Sigmoid colon (tissue), 6 donors: ENCODE measurements at regions not wholly inside any gene's neighbourhood (a gene's known extent, or its start where the extent isn't known, plus 50 kb on each side); places are given as distances from the start of the nearest gene placed in this dataset.

Source experiments
- DNase-seq: peaks from one replicate; pipeline ENCODE4 v3.0.0-alpha.2; 2019
- H3K27ac ChIP-seq, 4 donors: fragments of 200-600 bp; sonication (generic); one replicate each; pipeline ENCODE4 v1.5.1; 2016 to 2019; ENCODE audit warnings: mild to moderate bottlenecking in 1 of 4
- H3K27me3 ChIP-seq, 3 donors: fragments of 200-600 bp; sonication (generic); one replicate each; pipeline ENCODE4 v1.5.1; 2019; ENCODE audit warnings: mild to moderate bottlenecking in 1 of 3
- H3K36me3 ChIP-seq, 4 donors: fragments of 200-600 bp; sonication (generic); one replicate each; pipeline ENCODE4 v1.5.1; 2016 to 2019
- H3K4me1 ChIP-seq, 4 donors: fragments of 200-600 bp; sonication (generic); one replicate each; pipeline ENCODE4 v1.5.1; 2017 to 2019
- H3K4me3 ChIP-seq, 4 donors: fragments of 200-600 bp; sonication (generic); one replicate each; pipeline ENCODE4 v1.5.1; 2017 to 2019; ENCODE audit warnings: mild to moderate bottlenecking in 2 of 4, moderate library complexity in 1 of 4
- H3K9me3 ChIP-seq, 4 donors: fragments of 200-600 bp in 3 of 4; sonication (generic) in 3 of 4; one replicate each; pipeline versions ENCODE4 v1.5.1 to v1.6.1; 2013 to 2019
- EP300 ChIP-seq, 4 donors: sonication (generic); formaldehyde crosslinking; IDR thresholded peaks; one replicate each; pipeline ENCODE4 v1.6.1; 2017; ENCODE audit warnings: antibody characterized with exemption in 4 of 4
- POLR2A ChIP-seq, 2 donors: fragments of 450-650 bp; IDR thresholded peaks; one replicate each; pipeline ENCODE4 v1.6.1; 2016; ENCODE audit warnings: antibody characterized with exemption in 2 of 2, mild to moderate bottlenecking in 2 of 2, moderate library complexity in 2 of 2
- POLR2AphosphoS5 ChIP-seq, 4 donors: sonication (generic); formaldehyde crosslinking; IDR thresholded peaks; one replicate each; pipeline ENCODE4 v1.6.1; 2017; ENCODE audit warnings: antibody characterized with exemption in 4 of 4
- whole genome bisulfite sequencing, 2 donors: extraction: QIAGEN DNeasy Blood & Tissue Kit; methylation state at CpG; one replicate each; pipeline ENCODE4 v1.1.7; 2013; 5-methylcytosine and 5-hydroxymethylcytosine counted together
- intact Hi-C: fragments of 100-400 bp; cut with DNase I; formaldehyde crosslinking; loops from one replicate; pipeline ENCODE4 v1.15.1; 2023
- TF ChIP-seq, protein P1 (sequence below), 4 experiments: fragments of 450-650 bp in 3 of 4; fragments of 200-600 bp in 1 of 4; IDR thresholded peaks; one replicate each; pipeline ENCODE4 v1.5.1; 2016 to 2019; ENCODE audit warnings: antibody characterized with exemption in 4 of 4, mild to moderate bottlenecking in 3 of 4, moderate library complexity in 2 of 4
- donor health status: healthy with polysubstance abuse.
- donor health status: healthy.

DNA sequence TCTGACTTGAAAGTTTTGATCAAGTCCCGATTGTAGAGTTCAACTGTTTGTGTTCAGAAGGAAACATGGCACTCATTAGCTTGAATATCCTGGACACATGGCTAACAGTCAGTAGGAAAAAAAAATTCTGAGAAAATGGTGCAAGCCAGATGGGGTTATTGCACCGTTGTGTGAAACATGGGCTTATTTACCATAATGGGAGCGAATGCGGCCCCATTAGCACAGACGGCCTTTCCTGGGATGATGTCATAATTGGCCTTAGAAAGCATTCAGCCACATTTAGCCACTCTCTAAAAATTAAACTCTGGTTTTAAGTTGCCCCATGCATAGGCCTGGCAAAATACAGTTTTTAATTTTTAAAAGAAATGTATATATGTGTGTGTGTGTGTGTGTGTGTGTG, 112.1 kb downstream of the IRX2 start:
- WGBS, 2 donors, result 66 to 70% methylated on average over 5 of the region's 5 CpGs
- Histone ChIP-seq H3K27ac (no peak overlapping the region), H3K9me3 (no peaks in the 10 kb centered on the region), H3K4me3 (no peak overlapping the region), H3K27me3 (peaks cover 0 to 37% (median 0%) of the 10 kb centered on the region in 3 donors), H3K4me1 (no peaks in the 10 kb centered on the region), H3K36me3 (no peaks in the 10 kb centered on the region)
- TF ChIP-seq POLR2AphosphoS5 (IDR thresholded peaks at IDR 0.05) (no peak), POLR2A (IDR thresholded peaks at IDR 0.05) (no peak), EP300 (IDR thresholded peaks at IDR 0.05) (no peak)
- TF ChIP-seq, protein P1, sequence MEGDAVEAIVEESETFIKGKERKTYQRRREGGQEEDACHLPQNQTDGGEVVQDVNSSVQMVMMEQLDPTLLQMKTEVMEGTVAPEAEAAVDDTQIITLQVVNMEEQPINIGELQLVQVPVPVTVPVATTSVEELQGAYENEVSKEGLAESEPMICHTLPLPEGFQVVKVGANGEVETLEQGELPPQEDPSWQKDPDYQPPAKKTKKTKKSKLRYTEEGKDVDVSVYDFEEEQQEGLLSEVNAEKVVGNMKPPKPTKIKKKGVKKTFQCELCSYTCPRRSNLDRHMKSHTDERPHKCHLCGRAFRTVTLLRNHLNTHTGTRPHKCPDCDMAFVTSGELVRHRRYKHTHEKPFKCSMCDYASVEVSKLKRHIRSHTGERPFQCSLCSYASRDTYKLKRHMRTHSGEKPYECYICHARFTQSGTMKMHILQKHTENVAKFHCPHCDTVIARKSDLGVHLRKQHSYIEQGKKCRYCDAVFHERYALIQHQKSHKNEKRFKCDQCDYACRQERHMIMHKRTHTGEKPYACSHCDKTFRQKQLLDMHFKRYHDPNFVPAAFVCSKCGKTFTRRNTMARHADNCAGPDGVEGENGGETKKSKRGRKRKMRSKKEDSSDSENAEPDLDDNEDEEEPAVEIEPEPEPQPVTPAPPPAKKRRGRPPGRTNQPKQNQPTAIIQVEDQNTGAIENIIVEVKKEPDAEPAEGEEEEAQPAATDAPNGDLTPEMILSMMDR (IDR thresholded peaks at IDR 0.05), result no peak
- no peak for DNase-seq
- intact Hi-C loops, result no loop called here

- intact Hi-C loops, result no loop called here
- Histone ChIP-seq H3K27ac (no peak overlapping the region), H3K9me3 (no peaks in the 10 kb centered on the region), H3K4me1 (no peaks in the 10 kb centered on the region), H3K4me3 (no peak overlapping the region), H3K36me3 (no peaks in the 10 kb centered on the region), H3K27me3 (peaks cover 0 to 43% (median 0%) of the 10 kb centered on the region in 3 donors)
- 64 to 66% methylated on average over 11 of the region's 11 CpGs for WGBS, 2 donors
- TF ChIP-seq EP300 (IDR thresholded peaks at IDR 0.05) (no peak), POLR2A (IDR thresholded peaks at IDR 0.05) (no peak), POLR2AphosphoS5 (IDR thresholded peaks at IDR 0.05) (no peak)
- TF ChIP-seq, protein P1 (IDR thresholded peaks at IDR 0.05), result no peak
- DNase-seq, result no peak
Measured at GRCh38 chr5:2634399-2635176, 116.9 kb downstream of the IRX2 start.

DNA sequence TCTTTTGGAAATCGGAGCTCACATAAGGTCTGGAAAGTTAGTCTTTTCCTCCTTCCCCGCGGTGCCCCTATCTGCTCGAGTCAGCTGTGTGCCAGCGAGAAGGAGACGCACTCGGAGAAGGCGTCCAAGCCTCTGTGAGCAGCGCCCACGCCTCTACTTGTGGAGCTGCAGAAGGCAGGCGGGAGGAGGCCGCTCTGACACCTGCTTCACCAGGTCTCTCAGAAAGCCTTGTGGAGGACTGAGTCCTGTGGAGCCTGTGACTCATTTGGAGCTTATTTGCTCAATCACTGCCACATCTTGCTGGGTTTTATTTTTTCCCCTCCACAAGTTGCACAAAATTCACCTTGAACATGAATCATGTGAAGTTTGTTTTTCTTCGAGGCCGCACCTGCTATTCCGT, 117.5 kb downstream of the IRX2 start:
- 79 to 83% methylated on average over 15 of the region's 15 CpGs for WGBS, 2 donors
- TF ChIP-seq, protein P1 (IDR thresholded peaks at IDR 0.05), result no peak
- TF ChIP-seq POLR2AphosphoS5 (IDR thresholded peaks at IDR 0.05) (no peak), POLR2A (IDR thresholded peaks at IDR 0.05) (no peak), EP300 (IDR thresholded peaks at IDR 0.05) (no peak)

DNA sequence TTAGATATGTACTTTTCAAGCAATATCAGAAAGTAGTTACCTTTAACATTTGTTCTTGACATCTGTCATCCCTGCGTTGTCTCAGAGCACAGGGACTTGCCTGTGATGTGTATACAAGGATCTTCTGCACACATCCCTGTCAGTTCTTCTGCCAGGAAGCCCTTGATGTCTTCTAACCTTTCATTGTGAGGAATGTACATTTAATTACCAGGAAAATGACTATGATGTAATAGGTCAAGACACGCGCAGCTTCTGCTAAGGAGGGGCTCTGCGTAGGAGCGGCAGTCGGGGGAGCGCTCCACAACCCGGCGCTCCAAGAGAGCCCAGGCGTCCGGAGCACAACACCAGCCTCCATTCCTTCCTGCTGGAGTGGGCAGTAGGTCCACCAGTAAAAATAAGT, 119.7 kb downstream of the IRX2 start:
- no peak overlapping the region for H3K27ac ChIP-seq
- no peak for DNase-seq
- H3K36me3 ChIP-seq, result no peaks in the 10 kb centered on the region
- H3K27me3 ChIP-seq, result peaks cover 0 to 43% (median 0%) of the 10 kb centered on the region in 3 donors
- WGBS, 2 donors, result 70 to 85% methylated on average over 11 of the region's 11 CpGs
- no peaks in the 10 kb centered on the region for H3K9me3 ChIP-seq
- TF ChIP-seq POLR2A (IDR thresholded peaks at IDR 0.05) (no peak), EP300 (IDR thresholded peaks at IDR 0.05) (no peak), POLR2AphosphoS5 (IDR thresholded peaks at IDR 0.05) (no peak)
- TF ChIP-seq, protein P1 (IDR thresholded peaks at IDR 0.05), result no peak
- H3K4me1 ChIP-seq, result no peaks in the 10 kb centered on the region
- no peak overlapping the region for H3K4me3 ChIP-seq
- intact Hi-C loops, result no loop called here

More for the DNA sequence above, 117.5 kb downstream of the IRX2 start:
- Histone ChIP-seq H3K9me3 (no peaks in the 10 kb centered on the region), H3K4me1 (no peaks in the 10 kb centered on the region), H3K4me3 (no peak overlapping the region), H3K36me3 (no peaks in the 10 kb centered on the region), H3K27ac (no peak overlapping the region), H3K27me3 (peaks cover 0 to 43% (median 0%) of the 10 kb centered on the region in 3 donors)
- no peak for DNase-seq
- intact Hi-C loops, result no loop called here
